ENCODE measurements at regions not wholly inside any gene's neighbourhood (a gene's known extent, or its start where the extent isn't known, plus 50 kb on each side); places are given as distances from the start of the nearest gene placed in this dataset.

DNA sequence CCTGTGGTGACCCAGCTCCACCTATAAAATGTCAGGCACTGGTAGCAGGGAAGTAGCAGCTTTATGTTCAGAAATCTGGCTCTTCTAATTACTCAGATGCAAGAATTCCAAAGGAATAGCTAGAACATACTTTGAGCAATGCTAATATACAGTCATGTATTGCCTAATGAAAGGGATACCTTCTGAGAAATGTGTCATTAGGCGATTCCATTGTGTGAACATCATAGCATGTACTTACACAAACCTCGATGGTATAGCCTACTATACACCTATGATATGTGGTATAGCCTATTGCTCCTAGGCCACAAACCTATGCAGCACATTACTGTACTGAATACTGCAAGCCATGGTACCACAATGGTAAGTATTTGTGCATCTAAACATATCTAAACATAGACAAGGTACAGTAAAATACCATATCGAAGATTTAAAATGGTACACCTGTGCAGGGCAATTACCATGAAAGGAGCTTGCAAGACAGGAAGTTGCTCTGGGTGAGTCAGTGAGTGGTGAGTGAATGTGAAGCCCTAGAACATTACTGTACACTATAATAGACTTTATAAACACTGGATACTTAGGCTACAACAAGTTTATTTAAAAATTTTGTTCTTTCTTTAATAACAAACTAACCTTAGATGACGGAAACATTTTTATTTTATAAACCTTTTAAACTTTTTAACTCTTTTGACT, 50.3 kb upstream of the ETAA1 start:
- no peak for DNase-seq (ENCODE audit: low read depth in 4 of 4, low spot score in 2 of 4)

All from left renal cortex interstitium (tissue), 4 donors.